Thyroid gland (tissue), 4 donors: ENCODE measurements at regions not wholly inside any gene's neighbourhood (a gene's known extent, or its start where the extent isn't known, plus 50 kb on each side); places are given as distances from the start of the nearest gene placed in this dataset.
"Not testable (repeated sequence)": the region's sequence is repeated elsewhere in the genome, so short reads cannot be mapped to it uniquely, and the experiment has no call there.

Experiments
- CTCF ChIP-seq, 6 experiments: fragments of 200-600 bp in 3 of 6; fragments of 450-650 bp in 3 of 6; sonication (generic) in 3 of 6; IDR thresholded peaks; one replicate each; pipeline ENCODE4 v1.5.1; 2016 to 2019; ENCODE audit warnings: antibody characterized with exemption in 6 of 6, mild to moderate bottlenecking in 2 of 6, inconsistent platforms in 1 of 6, moderate library complexity in 1 of 6
- POLR2A ChIP-seq, 2 donors: fragments of 450-650 bp; IDR thresholded peaks; one replicate each; pipeline ENCODE4 v1.6.1; 2017; ENCODE audit warnings: antibody characterized with exemption in 2 of 2, mild to moderate bottlenecking in 2 of 2, moderate library complexity in 1 of 2

GRCh38 chr13:33682646-33683045 lies 135.3 kb upstream of the RFC3 start:
- TF ChIP-seq CTCF, POLR2A (IDR thresholded peaks at IDR 0.05): not testable (repeated sequence)
